H1 (cell line): ENCODE measurements at regions not wholly inside any gene's neighbourhood (a gene's known extent, or its start where the extent isn't known, plus 50 kb on each side); places are given as distances from the start of the nearest gene placed in this dataset.

Source experiments
- CHD7 ChIP-seq: fragments of 300-600 bp; sonication (generic); IDR thresholded peaks from 2 replicates; pipeline ENCODE4 v1.7.1; 2012; ENCODE audit warnings: low read length, moderate library complexity, mild to moderate bottlenecking, inconsistent platforms; ENCODE audit not compliant: insufficient replicate concordance
- RBBP5 ChIP-seq: IDR thresholded peaks from 2 replicates; pipeline ENCODE4 v1.7.1; 2012; ENCODE audit warnings: low read depth, mild to moderate bottlenecking, inconsistent platforms, low read length, moderate library complexity, borderline replicate concordance

- no peak for TF ChIP-seq CHD7
- TF ChIP-seq RBBP5 = no peak
Measured at GRCh38 chr2:42984081-42984480, 191.7 kb upstream of the HAAO start (continued).
